Gastrocnemius medialis (tissue), 4 donors: ENCODE measurements at regions not wholly inside any gene's neighbourhood (a gene's known extent, or its start where the extent isn't known, plus 50 kb on each side); places are given as distances from the start of the nearest gene placed in this dataset.

ENCODE experiments used
- ATAC-seq, 2 donors: fragments of 150-250 bp; one replicate each; pipeline ENCODE4 v1.9.1; 2016
- DNase-seq, 2 donors: peaks; one replicate each; pipeline ENCODE4 v3.0.0-alpha.2; 2019
- H3K27ac ChIP-seq, 4 donors: fragments of 200-600 bp; sonication (generic); 1 replicate in 1 of 4; 2 replicates in 3 of 4; pipeline ENCODE4 v1.5.1; 2016 to 2018; ENCODE audit warnings: mild to moderate bottlenecking in 2 of 4, moderate library complexity in 1 of 4
- H3K27me3 ChIP-seq, 3 donors: fragments of 200-600 bp; sonication (generic) in 2 of 3; 1 replicate in 1 of 3; 2 replicates in 2 of 3; pipeline versions ENCODE4 v1.5.1 to v1.6.0; 2016 to 2019; ENCODE audit warnings: mild to moderate bottlenecking in 1 of 3, moderate library complexity in 1 of 3
- H3K36me3 ChIP-seq, 2 donors: fragments of 200-600 bp; sonication (generic) in 1 of 2; one replicate each; pipeline ENCODE4 v1.5.1; 2017 to 2018
- H3K4me1 ChIP-seq, 2 donors: fragments of 200-600 bp; sonication (generic) in 1 of 2; one replicate each; pipeline ENCODE4 v1.5.1; 2016 to 2017; ENCODE audit warnings: mild to moderate bottlenecking in 2 of 2
- H3K4me3 ChIP-seq, 4 donors: fragments of 200-600 bp; sonication (generic) in 3 of 4; 1 replicate in 1 of 4; 2 replicates in 3 of 4; pipeline ENCODE4 v1.5.1; 2016 to 2019; ENCODE audit warnings: mild to moderate bottlenecking in 2 of 4
- H3K9me3 ChIP-seq, 3 donors: fragments of 200-600 bp; sonication (generic) in 2 of 3; 1 replicate in 1 of 3; 2 replicates in 2 of 3; pipeline ENCODE4 v1.5.1; 2016 to 2019
- CTCF ChIP-seq, 5 experiments: fragments of 450-650 bp in 3 of 5; fragments of 200-600 bp in 2 of 5; sonication (generic) in 2 of 5; IDR thresholded peaks in 4 of 5; conservative IDR thresholded peaks in 1 of 5; 1 replicate in 4 of 5; 2 replicates in 1 of 5; pipeline ENCODE4 v1.5.1; 2016 to 2019; ENCODE audit warnings: antibody characterized with exemption in 5 of 5, mild to moderate bottlenecking in 3 of 5, moderate library complexity in 3 of 5
- POLR2A ChIP-seq, 2 donors: fragments of 450-650 bp; IDR thresholded peaks; one replicate each; pipeline ENCODE4 v1.6.1; 2017; ENCODE audit warnings: antibody characterized with exemption in 2 of 2, mild to moderate bottlenecking in 2 of 2, moderate library complexity in 2 of 2
- in situ Hi-C, 4 donors: fragments of 200-750 bp; cut with MboI; loops; one replicate each; pipeline versions ENCODE4 v1.15.0 to v1.8.0; 2017; ENCODE audit warnings: low sequenced_read_pairs in 4 of 4
- intact Hi-C: fragments of 100-400 bp; cut with DNase I; formaldehyde crosslinking; loops from one replicate; pipeline ENCODE4 v1.15.1; 2023; ENCODE audit warnings: low total_unique reads

- DNase-seq, result no peak
- Histone ChIP-seq H3K36me3 (no peaks in the 10 kb centered on the region), H3K4me1 (peaks cover 7 to 10% of the 10 kb centered on the region in 2 donors), H3K9me3 (no peaks in the 10 kb centered on the region), H3K4me3 (no peak overlapping the region), H3K27me3 (no peaks in the 10 kb centered on the region), H3K27ac (no peak overlapping the region)
- in situ Hi-C loops (loop anchor here in 2 of 4 donors (10.0 to 25.0 kb wide), 2 partner anchors 456 to 458 kb away; no protein-coding TSS in a partner anchor), intact Hi-C loops (loop anchor here (2.0 kb wide), 2 partner anchors 218 to 462 kb away; no protein-coding TSS in a partner anchor)
- no peak for ATAC-seq
- peak; percentile 13 to 45 (median 30) for TF ChIP-seq CTCF (IDR thresholded peaks at IDR 0.05 in 4 of 5, conservative IDR thresholded peaks at IDR 0.05 in 1 of 5)
- TF ChIP-seq POLR2A (IDR thresholded peaks at IDR 0.05), result no peak
Observed at GRCh38 chr7:13742811-13743210, 246.7 kb downstream of the ETV1 start.

- H3K36me3 ChIP-seq, result no peaks in the 10 kb centered on the region
- H3K4me3 ChIP-seq, result no peak overlapping the region
- H3K4me1 ChIP-seq, result peaks cover 7 to 10% of the 10 kb centered on the region in 2 donors
- no peak overlapping the region for H3K27ac ChIP-seq
- TF ChIP-seq CTCF (IDR thresholded peaks at IDR 0.05 in 4 of 5, conservative IDR thresholded peaks at IDR 0.05 in 1 of 5) (no peak), POLR2A (IDR thresholded peaks at IDR 0.05) (no peak)
- H3K27me3 ChIP-seq, result no peaks in the 10 kb centered on the region
- intact Hi-C loops (loop anchor here (2.0 kb wide), 2 partner anchors 218 to 462 kb away; no protein-coding TSS in a partner anchor), in situ Hi-C loops (loop anchor here in 2 of 4 donors (10.0 to 25.0 kb wide), 2 partner anchors 456 to 458 kb away; no protein-coding TSS in a partner anchor)
- DNase-seq, result no peak
- H3K9me3 ChIP-seq, result no peaks in the 10 kb centered on the region
- no peak for ATAC-seq
Observed at GRCh38 chr7:13743226-13743625, 246.2 kb downstream of the ETV1 start.

- Histone ChIP-seq H3K36me3 (no peaks in the 10 kb centered on the region), H3K9me3 (no peaks in the 10 kb centered on the region), H3K4me1 (peaks cover 7 to 10% of the 10 kb centered on the region in 2 donors), H3K4me3 (no peak overlapping the region), H3K27me3 (no peaks in the 10 kb centered on the region), H3K27ac (no peak overlapping the region)
- in situ Hi-C loops (loop anchor here in 2 of 4 donors (10.0 to 25.0 kb wide), 2 partner anchors 458 to 461 kb away; no protein-coding TSS in a partner anchor), intact Hi-C loops (no loop called here)
- ATAC-seq (no peak), DNase-seq (no peak)
- no peak for TF ChIP-seq CTCF (IDR thresholded peaks at IDR 0.05 in 4 of 5, conservative IDR thresholded peaks at IDR 0.05 in 1 of 5)
- no peak for TF ChIP-seq POLR2A (IDR thresholded peaks at IDR 0.05)
Observed at GRCh38 chr7:13745530-13745929, 243.9 kb downstream of the ETV1 start.

- Histone ChIP-seq H3K4me1 (no peaks in the 10 kb centered on the region), H3K4me3 (no peak overlapping the region), H3K27me3 (no peaks in the 10 kb centered on the region), H3K27ac (no peak overlapping the region), H3K9me3 (no peaks in the 10 kb centered on the region), H3K36me3 (no peaks in the 10 kb centered on the region)
- DNase-seq (no peak), ATAC-seq (no peak)
- in situ Hi-C loops (loop anchor here in 2 of 4 donors (10.0 to 25.0 kb wide), 2 partner anchors 462 to 464 kb away; no protein-coding TSS in a partner anchor), intact Hi-C loops (no loop called here)
- TF ChIP-seq CTCF (IDR thresholded peaks at IDR 0.05 in 4 of 5, conservative IDR thresholded peaks at IDR 0.05 in 1 of 5), result no peak
- no peak for TF ChIP-seq POLR2A (IDR thresholded peaks at IDR 0.05)
Observed at GRCh38 chr7:13748998-13749397, 240.5 kb downstream of the ETV1 start.
